Stimulated activated CD4-positive, alpha-beta T cell treated with anti-CD3 and anti-CD28 coated beads, Interleukin-1b, Interleukin-23, amount 100 ng/mL, for 1 hour (primary cell): ENCODE measurements at regions not wholly inside any gene's neighbourhood (a gene's known extent, or its start where the extent isn't known, plus 50 kb on each side); places are given as distances from the start of the nearest gene placed in this dataset.

Experiments
- DNase-seq, 2 donors: peaks; one replicate each; pipeline ENCODE4 v3.0.0-alpha.2; 2020; ENCODE audit warnings: low read depth in 2 of 2

- no peak for DNase-seq
Observed at GRCh38 chr3:118548434-118548833, 486.2 kb downstream of the IGSF11 start.

GRCh38 chr3:118550122-118550521 is 484.5 kb downstream of the IGSF11 start:
- DNase-seq = no peak

GRCh38 chr3:118550556-118550955 is 484.1 kb downstream of the IGSF11 start:
- no peak for DNase-seq

GRCh38 chr3:118554148-118554838 is 480.4 kb downstream of the IGSF11 start:
- no peak for DNase-seq

GRCh38 chr3:118556983-118557382 is 477.7 kb downstream of the IGSF11 start:
- no peak for DNase-seq

GRCh38 chr3:118557513-118557912 is 477.1 kb downstream of the IGSF11 start:
- no peak for DNase-seq

- no peak for DNase-seq
Observed at GRCh38 chr3:118559286-118559685, 475.4 kb downstream of the IGSF11 start.

- DNase-seq = no peak
Observed at GRCh38 chr3:118564800-118565199, 469.8 kb downstream of the IGSF11 start.

GRCh38 chr3:118573912-118574311 is 460.7 kb downstream of the IGSF11 start:
- no peak for DNase-seq

- DNase-seq = no peak
Observed at GRCh38 chr3:118577055-118577777, 457.4 kb downstream of the IGSF11 start.

GRCh38 chr3:118578559-118578958 is 456.1 kb downstream of the IGSF11 start:
- no peak for DNase-seq

GRCh38 chr3:118587037-118587741 is 447.5 kb downstream of the IGSF11 start:
- DNase-seq = no peak

GRCh38 chr3:118587847-118588246 is 446.8 kb downstream of the IGSF11 start:
- DNase-seq = no peak

- no peak for DNase-seq
Observed at GRCh38 chr3:118593277-118593670, 441.4 kb downstream of the IGSF11 start.

- DNase-seq = no peak
Observed at GRCh38 chr3:118597184-118597583, 437.5 kb downstream of the IGSF11 start.

- no peak for DNase-seq
Observed at GRCh38 chr3:118607915-118608820, 426.5 kb downstream of the IGSF11 start.

- no peak for DNase-seq
Observed at GRCh38 chr3:118618247-118619040, 416.2 kb downstream of the IGSF11 start.

- no peak for DNase-seq
Observed at GRCh38 chr3:118626453-118626852, 408.2 kb downstream of the IGSF11 start.

- DNase-seq = no peak
Observed at GRCh38 chr3:118628704-118629341, 405.8 kb downstream of the IGSF11 start.

- DNase-seq = no peak
Observed at GRCh38 chr3:118629821-118630220, 404.8 kb downstream of the IGSF11 start.
